Neural cell (in vitro differentiated cells): ENCODE measurements at regions not wholly inside any gene's neighbourhood (a gene's known extent, or its start where the extent isn't known, plus 50 kb on each side); places are given as distances from the start of the nearest gene placed in this dataset.

Experiments used
- H2AFZ ChIP-seq: fragments of 200-600, 300-800 bp; sonication (generic), shearing (Covaris generic); 2 replicates; pipeline ENCODE4 v1.6.0; 2014; ENCODE audit warnings: low read depth, mild to moderate bottlenecking, antibody characterized with exemption, low read length, moderate library complexity
- H3F3A ChIP-seq: fragments of 200-600 bp; shearing (Covaris generic); 2 replicates; pipeline ENCODE4 v1.6.1; 2016; ENCODE audit warnings: mild to moderate bottlenecking, moderate library complexity, mixed read lengths, antibody characterized with exemption, low read length; ENCODE audit not compliant: insufficient read depth, poor library complexity, severe bottlenecking
- H3K27ac ChIP-seq: fragments of 200-600, 300-800 bp; sonication (generic), shearing (Covaris generic); 2 replicates; pipeline ENCODE4 v1.5.1; 2014; ENCODE audit warnings: mild to moderate bottlenecking, low read length, moderate library complexity
- H3K27me3 ChIP-seq: fragments of 300-800, 200-600 bp; sonication (generic), shearing (Covaris generic); 2 replicates; pipeline ENCODE4 v1.6.0; 2014; ENCODE audit warnings: mild to moderate bottlenecking, low read depth, low read length, moderate library complexity; ENCODE audit not compliant: insufficient read depth
- H3K36me3 ChIP-seq: fragments of 300-800, 200-600 bp; sonication (generic), shearing (Covaris generic); 2 replicates; pipeline ENCODE4 v1.5.1; 2014; ENCODE audit warnings: mild to moderate bottlenecking, antibody characterized with exemption, low read length, moderate library complexity; ENCODE audit not compliant: insufficient read depth
- H3K4me2 ChIP-seq: fragments of 300-800, 200-600 bp; sonication (generic), shearing (Covaris generic); 2 replicates; pipeline ENCODE4 v1.6.0; 2014; ENCODE audit warnings: mild to moderate bottlenecking, low read length
- H3K4me3 ChIP-seq: fragments of 300-800, 200-600 bp; sonication (generic), shearing (Covaris generic); 2 replicates; pipeline ENCODE4 v1.5.1; 2014; ENCODE audit warnings: mild to moderate bottlenecking, low read length, moderate library complexity
- H3K79me2 ChIP-seq: fragments of 200-600 bp; shearing (Covaris generic); replicated peaks from 2 replicates; pipeline ENCODE4 v1.6.0; 2014; ENCODE audit warnings: mild to moderate bottlenecking, low read length, moderate library complexity; ENCODE audit not compliant: insufficient read depth
- H3K9ac ChIP-seq: fragments of 300-800, 200-600 bp; sonication (generic), shearing (Covaris generic); 2 replicates; pipeline ENCODE4 v1.6.1; 2016; ENCODE audit warnings: mild to moderate bottlenecking, low read length, mixed read lengths
- H3K9me2 ChIP-seq: fragments of 200-600 bp; shearing (Covaris generic); 2 replicates; pipeline ENCODE4 v1.6.1; 2016; ENCODE audit warnings: mild to moderate bottlenecking, low read length, mixed read lengths; ENCODE audit not compliant: insufficient read depth
- H3K9me3 ChIP-seq: fragments of 200-600, 300-800 bp; sonication (generic), shearing (Covaris generic); 2 replicates; pipeline ENCODE4 v1.6.1; 2016; ENCODE audit warnings: mild to moderate bottlenecking, mixed run types, low read length, moderate library complexity, mixed read lengths
- H4K20me1 ChIP-seq: fragments of 200-600 bp; shearing (Covaris generic); 2 replicates; pipeline ENCODE4 v1.6.1; 2016; ENCODE audit warnings: mild to moderate bottlenecking, mixed run types; ENCODE audit not compliant: insufficient read depth
- CTCF ChIP-seq: fragments of 450-650 bp; IDR thresholded peaks from 2 replicates; pipeline ENCODE4 v1.5.1; 2014; ENCODE audit warnings: antibody characterized with exemption, mild to moderate bottlenecking, moderate library complexity; ENCODE audit not compliant: poor library complexity, severe bottlenecking
- EP300 ChIP-seq: fragments of 450-650 bp; conservative IDR thresholded peaks from 2 replicates; pipeline ENCODE4 v1.6.1; 2014; ENCODE audit warnings: antibody characterized with exemption, mild to moderate bottlenecking, moderate library complexity; ENCODE audit not compliant: poor library complexity, severe bottlenecking
- EZH2 ChIP-seq: fragments of 200-600, 300-800 bp; shearing (Covaris generic), sonication (generic); IDR thresholded peaks from 2 replicates; pipeline ENCODE4 v1.6.1; 2014; ENCODE audit warnings: antibody characterized with exemption, low read length, borderline replicate concordance, mild to moderate bottlenecking; ENCODE audit not compliant: insufficient read depth, poor library complexity, severe bottlenecking
- MXI1 ChIP-seq: fragments of 450-650 bp; conservative IDR thresholded peaks from 2 replicates; pipeline ENCODE4 v1.6.1; 2014; ENCODE audit warnings: antibody characterized with exemption, mild to moderate bottlenecking; ENCODE audit not compliant: poor library complexity, severe bottlenecking
- POLR2AphosphoS5 ChIP-seq: IDR thresholded peaks from 2 replicates; pipeline ENCODE4 v1.6.1; 2012
- RAD21 ChIP-seq: fragments of 450-650 bp; conservative IDR thresholded peaks from 2 replicates; pipeline ENCODE4 v1.6.1; 2014; ENCODE audit warnings: antibody characterized with exemption, mild to moderate bottlenecking, moderate library complexity
- REST ChIP-seq: IDR thresholded peaks from 2 replicates; pipeline ENCODE4 v1.6.1; 2012; ENCODE audit warnings: borderline replicate concordance
- SMC3 ChIP-seq: fragments of 450-650 bp; conservative IDR thresholded peaks from 2 replicates; pipeline ENCODE4 v1.6.1; 2014; ENCODE audit warnings: antibody characterized with exemption, mild to moderate bottlenecking, moderate library complexity; ENCODE audit not compliant: poor library complexity
- TAF1 ChIP-seq: IDR thresholded peaks from 2 replicates; pipeline ENCODE4 v1.6.1; 2012; ENCODE audit warnings: low read depth

- Histone ChIP-seq H3K9ac (no peak overlapping the region), H4K20me1 (no peaks in the 10 kb centered on the region), H3K9me3 (no peaks in the 10 kb centered on the region), H3K27ac (no peak overlapping the region), H3K4me2 (no peak overlapping the region), H3F3A (peaks cover 9% of the 10 kb centered on the region), H3K79me2 (no peaks in the 10 kb centered on the region), H3K9me2 (no peaks in the 10 kb centered on the region), H3K4me3 (no peak overlapping the region), H2AFZ (no peak overlapping the region), H3K36me3 (no peaks in the 10 kb centered on the region), H3K27me3 (no peaks in the 10 kb centered on the region)
- TF ChIP-seq MXI1 (no peak), TAF1 (no peak), REST (no peak)
Observed at GRCh38 chr18:68301441-68301840, 413.5 kb downstream of the TMX3 start.

GRCh38 chr18:68299906-68300305 is 415.0 kb downstream of the TMX3 start:
- Histone ChIP-seq H3F3A (peaks cover 9% of the 10 kb centered on the region), H4K20me1 (no peaks in the 10 kb centered on the region), H3K4me3 (no peak overlapping the region), H2AFZ (no peak overlapping the region), H3K27ac (peak overlapping the region; percentile 78), H3K36me3 (no peaks in the 10 kb centered on the region), H3K9ac (no peak overlapping the region), H3K79me2 (no peaks in the 10 kb centered on the region), H3K9me2 (no peaks in the 10 kb centered on the region), H3K27me3 (no peaks in the 10 kb centered on the region), H3K4me2 (no peak overlapping the region), H3K9me3 (no peaks in the 10 kb centered on the region)
- TF ChIP-seq TAF1 (no peak), POLR2AphosphoS5 (no peak), MXI1 (no peak), REST (no peak), EZH2 (no peak), EP300 (no peak)

GRCh38 chr18:68298330-68298729 is 416.6 kb downstream of the TMX3 start:
- no peaks in the 10 kb centered on the region for H4K20me1 ChIP-seq
- H3K79me2 ChIP-seq = no peaks in the 10 kb centered on the region
- TF ChIP-seq SMC3 (no peak), CTCF (no peak), TAF1 (no peak), REST (no peak), EP300 (peak; percentile 78), POLR2AphosphoS5 (peak; percentile 38), EZH2 (no peak), MXI1 (no peak), RAD21 (peak; percentile 29)
- no peak overlapping the region for H2AFZ ChIP-seq
- no peaks in the 10 kb centered on the region for H3K36me3 ChIP-seq
- H3K9me3 ChIP-seq = no peaks in the 10 kb centered on the region
- peak overlapping the region; percentile 78 for H3K27ac ChIP-seq
- peak overlapping the region; percentile 16 for H3K4me2 ChIP-seq
- peak overlapping the region; percentile 41 for H3K9ac ChIP-seq
- H3K4me3 ChIP-seq = peak overlapping the region; percentile 38
- H3F3A ChIP-seq = peaks cover 9% of the 10 kb centered on the region
- H3K27me3 ChIP-seq = no peaks in the 10 kb centered on the region
- H3K9me2 ChIP-seq = no peaks in the 10 kb centered on the region
